Choroid plexus epithelial cell (primary cell): ENCODE measurements at regions not wholly inside any gene's neighbourhood (a gene's known extent, or its start where the extent isn't known, plus 50 kb on each side); places are given as distances from the start of the nearest gene placed in this dataset.

ENCODE experiments used
- DNase-seq: peaks from one replicate; pipeline ENCODE4 v3.0.0-alpha.2; 2010; ENCODE audit warnings: low read depth
- H3K4me3 ChIP-seq: 2 replicates; pipeline ENCODE4 v1.5.1; 2011; ENCODE audit warnings: low read depth, mild to moderate bottlenecking, control low read depth, low read length, moderate library complexity
- TF ChIP-seq, protein P1 (sequence below): conservative IDR thresholded peaks from 2 replicates; pipeline ENCODE4 v1.5.1; 2011; ENCODE audit warnings: low read depth, mild to moderate bottlenecking, control low read depth, inconsistent platforms, low read length, moderate library complexity

DNA sequence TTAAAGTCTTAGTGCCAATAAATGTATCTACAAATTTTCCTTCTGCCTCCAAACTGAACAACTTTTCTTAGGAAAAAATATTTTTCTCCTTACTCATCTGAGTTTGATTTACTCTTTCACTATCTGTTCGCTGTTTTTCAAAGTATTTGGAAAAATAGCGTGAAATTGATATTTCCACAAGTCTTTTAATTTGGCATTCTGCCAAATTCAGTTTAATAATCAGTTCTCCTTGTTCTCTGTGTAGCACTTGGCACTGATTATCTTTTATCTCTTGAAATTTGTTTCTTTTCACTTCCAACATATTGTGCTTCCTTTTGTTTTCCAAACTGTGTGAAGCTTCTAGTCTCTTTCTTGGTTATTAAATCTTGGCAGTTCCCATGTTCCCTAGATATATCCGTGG, 559.8 kb downstream of the RPL10L start:
- no peak overlapping the region for H3K4me3 ChIP-seq
- TF ChIP-seq, protein P1, sequence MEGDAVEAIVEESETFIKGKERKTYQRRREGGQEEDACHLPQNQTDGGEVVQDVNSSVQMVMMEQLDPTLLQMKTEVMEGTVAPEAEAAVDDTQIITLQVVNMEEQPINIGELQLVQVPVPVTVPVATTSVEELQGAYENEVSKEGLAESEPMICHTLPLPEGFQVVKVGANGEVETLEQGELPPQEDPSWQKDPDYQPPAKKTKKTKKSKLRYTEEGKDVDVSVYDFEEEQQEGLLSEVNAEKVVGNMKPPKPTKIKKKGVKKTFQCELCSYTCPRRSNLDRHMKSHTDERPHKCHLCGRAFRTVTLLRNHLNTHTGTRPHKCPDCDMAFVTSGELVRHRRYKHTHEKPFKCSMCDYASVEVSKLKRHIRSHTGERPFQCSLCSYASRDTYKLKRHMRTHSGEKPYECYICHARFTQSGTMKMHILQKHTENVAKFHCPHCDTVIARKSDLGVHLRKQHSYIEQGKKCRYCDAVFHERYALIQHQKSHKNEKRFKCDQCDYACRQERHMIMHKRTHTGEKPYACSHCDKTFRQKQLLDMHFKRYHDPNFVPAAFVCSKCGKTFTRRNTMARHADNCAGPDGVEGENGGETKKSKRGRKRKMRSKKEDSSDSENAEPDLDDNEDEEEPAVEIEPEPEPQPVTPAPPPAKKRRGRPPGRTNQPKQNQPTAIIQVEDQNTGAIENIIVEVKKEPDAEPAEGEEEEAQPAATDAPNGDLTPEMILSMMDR, result no peak
- no peak for DNase-seq

DNA sequence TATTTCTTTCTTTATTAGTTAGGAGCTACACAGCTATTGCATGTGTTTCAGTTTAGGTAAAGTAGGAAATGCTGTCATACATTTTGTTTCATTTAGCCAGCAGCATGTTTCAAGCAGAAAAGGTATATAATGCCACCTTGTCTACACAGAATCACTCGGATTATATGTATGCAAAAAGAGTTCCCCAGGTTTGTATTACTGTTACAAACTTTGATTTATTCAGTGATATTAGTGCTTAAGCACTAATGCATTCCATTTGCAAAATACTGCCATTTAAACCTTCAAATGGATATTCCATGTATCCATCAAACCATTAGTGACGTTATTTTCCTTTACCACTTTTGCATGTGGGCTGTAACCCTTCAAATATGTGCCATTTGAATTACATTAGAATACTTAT, 564.0 kb downstream of the RPL10L start:
- no peak overlapping the region for H3K4me3 ChIP-seq
- no peak for DNase-seq
- TF ChIP-seq, protein P1, result no peak

DNA sequence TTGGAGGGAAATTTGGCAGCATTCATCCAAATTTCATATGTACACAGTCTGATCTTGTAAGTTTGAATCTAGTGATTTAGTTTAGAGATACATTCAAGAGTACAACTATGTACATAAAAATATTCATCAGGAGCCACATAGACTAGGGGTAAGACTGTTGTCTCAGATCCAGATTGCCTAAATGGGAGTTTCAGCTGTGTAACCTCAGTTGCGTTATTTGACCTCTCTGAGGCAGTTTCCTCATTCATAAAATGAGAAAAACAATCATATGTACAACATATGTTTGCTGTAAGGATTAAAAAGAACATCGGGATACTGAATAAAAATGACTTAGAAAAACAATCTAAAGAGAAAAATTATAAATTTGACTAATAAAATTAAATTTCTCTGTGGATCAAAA, 577.5 kb downstream of the RPL10L start:
- DNase-seq, result no peak
- TF ChIP-seq, protein P1, result no peak
- H3K4me3 ChIP-seq, result no peak overlapping the region

DNA sequence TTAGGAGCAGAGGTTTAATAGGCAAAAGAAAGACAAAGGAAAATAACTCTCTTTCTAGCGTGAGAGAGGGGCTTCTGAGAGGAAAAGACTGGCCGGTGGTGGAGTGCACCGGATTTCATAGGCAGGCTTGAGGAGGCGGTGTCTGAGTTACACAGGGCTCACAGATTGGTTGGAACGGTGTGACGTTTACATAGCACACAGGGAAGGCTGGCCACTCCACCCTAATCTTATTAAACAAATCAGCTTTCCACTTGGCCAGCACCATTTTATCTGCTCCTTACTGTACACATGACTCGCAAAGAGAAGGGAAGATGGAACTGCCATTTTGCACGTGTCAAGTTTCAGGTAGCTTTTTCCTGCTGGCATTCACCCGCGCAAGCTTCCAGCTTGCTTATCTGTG, 587.7 kb downstream of the RPL10L start:
- no peak overlapping the region for H3K4me3 ChIP-seq
- TF ChIP-seq, protein P1, result no peak
- DNase-seq, result peak; percentile 11

DNA sequence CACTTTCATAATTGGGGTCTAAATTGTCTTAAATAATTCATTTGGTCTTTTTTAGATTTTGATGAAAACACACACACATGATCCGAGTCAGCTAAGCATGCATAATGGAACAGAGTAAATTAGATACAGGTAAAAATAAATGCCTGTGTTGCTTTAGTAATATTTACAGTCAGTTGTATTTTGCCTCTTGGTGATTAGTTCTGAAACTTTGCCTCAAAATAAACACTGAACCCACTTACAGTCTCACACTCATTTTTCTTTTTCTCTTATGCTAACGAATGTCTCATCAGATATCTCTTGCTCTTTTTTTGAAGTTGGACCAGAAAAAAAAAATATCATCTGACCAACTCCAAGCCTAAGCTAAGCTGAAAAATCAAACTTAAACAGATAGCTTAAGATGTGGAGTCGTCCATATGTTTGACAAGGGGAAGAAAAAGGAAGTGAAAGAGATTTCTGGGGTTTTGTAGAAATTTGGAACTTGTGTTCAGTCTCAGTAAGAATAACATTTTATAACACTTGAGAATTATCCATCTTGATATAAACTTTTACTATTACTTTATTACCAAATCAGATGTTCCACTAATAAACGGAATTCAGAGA, 592.5 kb downstream of the RPL10L start:
- TF ChIP-seq, protein P1, result no peak
- no peak for DNase-seq
- H3K4me3 ChIP-seq, result no peak overlapping the region

DNA sequence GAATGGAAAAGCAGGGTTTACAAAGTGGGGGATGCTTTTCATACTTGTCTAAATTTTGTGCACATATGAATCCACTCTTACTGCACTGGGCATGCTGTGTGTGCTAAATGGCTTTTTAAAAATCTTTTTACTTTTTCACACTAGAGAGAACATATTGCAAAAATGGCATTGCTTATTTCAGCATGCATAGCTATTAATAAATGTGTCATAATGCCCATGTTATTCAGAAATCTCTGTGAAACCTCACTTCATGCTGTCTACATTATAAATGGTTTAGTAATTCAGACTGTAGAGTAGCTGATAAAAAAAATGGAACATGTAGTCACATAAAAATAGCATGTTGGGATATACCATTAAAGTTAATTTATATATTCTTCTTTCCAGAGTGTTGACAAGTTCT, 593.8 kb downstream of the RPL10L start:
- H3K4me3 ChIP-seq, result no peak overlapping the region
- DNase-seq, result no peak
- TF ChIP-seq, protein P1, result no peak

DNA sequence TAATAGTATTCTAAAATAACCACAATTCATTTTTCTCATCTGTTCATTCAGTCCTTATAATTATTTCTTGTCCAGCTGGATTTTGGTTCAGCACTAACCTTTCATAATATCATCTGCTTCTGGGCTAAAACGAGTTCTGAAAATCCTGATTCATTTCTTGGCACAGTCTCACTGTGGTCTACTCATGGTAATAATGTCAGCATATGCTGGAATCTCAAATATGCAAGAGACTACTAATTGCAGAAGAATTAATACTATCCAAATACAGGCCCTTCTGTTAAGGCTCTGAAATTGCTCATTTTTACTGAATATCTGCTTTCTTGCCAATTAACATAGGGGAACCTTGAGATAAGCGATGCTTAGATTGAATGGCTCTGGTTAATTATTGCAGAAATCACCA, 597.1 kb downstream of the RPL10L start:
- H3K4me3 ChIP-seq, result no peak overlapping the region
- DNase-seq, result peak; percentile 80
- TF ChIP-seq, protein P1, result no peak
